ENCODE measurements at regions not wholly inside any gene's neighbourhood (a gene's known extent, or its start where the extent isn't known, plus 50 kb on each side); places are given as distances from the start of the nearest gene placed in this dataset.

GRCh38 chr9:21690561-21690960 is 111.9 kb upstream of the MTAP start:
- no peaks in the 10 kb centered on the region for H3K36me3 ChIP-seq (replicated peaks; ENCODE audit: insufficient read depth, low read length)
- no peaks in the 10 kb centered on the region for H4K20me1 ChIP-seq (ENCODE audit: insufficient read depth, low read length)
- H3K9ac ChIP-seq (ENCODE audit: low read length), result no peak overlapping the region
- H3K27me3 ChIP-seq (replicated peaks; ENCODE audit: insufficient read depth, low read length), result no peaks in the 10 kb centered on the region
- no peaks in the 10 kb centered on the region for H3K4me1 ChIP-seq (ENCODE audit: low read length)
- no peak overlapping the region for H2AFZ ChIP-seq (ENCODE audit: low read length)
- TF ChIP-seq EZH2 (optimal IDR thresholded peaks at IDR 0.05; ENCODE audit: low read depth, low read length) (no peak), EZH2phosphoT487 (IDR thresholded peaks at IDR 0.05; ENCODE audit: low read length) (no peak), CTCF (IDR thresholded peaks at IDR 0.05; ENCODE audit: low read length) (no peak)
- no peak for DNase-seq
- no peak overlapping the region for H3K4me3 ChIP-seq (ENCODE audit: low read length)
- H3K79me2 ChIP-seq (ENCODE audit: low read length), result no peaks in the 10 kb centered on the region
- no peaks in the 10 kb centered on the region for H3K9me2 ChIP-seq (replicated peaks; ENCODE audit: insufficient read depth, low read length)
- no peak overlapping the region for H3K4me2 ChIP-seq (ENCODE audit: low read depth, low read length)
- no peaks in the 10 kb centered on the region for H3K9me3 ChIP-seq (replicated peaks; ENCODE audit: insufficient read depth, low read length)
- no peak overlapping the region for H3K27ac ChIP-seq (ENCODE audit: low read length)
- H3F3A ChIP-seq (ENCODE audit: insufficient read depth, low read length), result no peaks in the 10 kb centered on the region

- Histone ChIP-seq H3K79me2 (ENCODE audit: low read length) (no peaks in the 10 kb centered on the region), H3K36me3 (replicated peaks; ENCODE audit: insufficient read depth, low read length) (no peaks in the 10 kb centered on the region), H3K27ac (ENCODE audit: low read length) (no peak overlapping the region)
Observed at GRCh38 chr9:21692390-21692789, 110.0 kb upstream of the MTAP start.

GRCh38 chr9:21694424-21694823 is 108.0 kb upstream of the MTAP start:
- Histone ChIP-seq H4K20me1 (ENCODE audit: insufficient read depth, low read length) (no peaks in the 10 kb centered on the region), H3K27ac (ENCODE audit: low read length) (no peak overlapping the region), H3K9me3 (replicated peaks; ENCODE audit: insufficient read depth, low read length) (no peaks in the 10 kb centered on the region), H3K79me2 (ENCODE audit: low read length) (no peaks in the 10 kb centered on the region), H3K27me3 (replicated peaks; ENCODE audit: insufficient read depth, low read length) (no peaks in the 10 kb centered on the region), H3F3A (ENCODE audit: insufficient read depth, low read length) (no peaks in the 10 kb centered on the region), H3K4me1 (ENCODE audit: low read length) (no peaks in the 10 kb centered on the region), H3K9ac (ENCODE audit: low read length) (no peak overlapping the region), H3K4me2 (ENCODE audit: low read depth, low read length) (no peak overlapping the region), H3K36me3 (replicated peaks; ENCODE audit: insufficient read depth, low read length) (no peaks in the 10 kb centered on the region), H3K4me3 (ENCODE audit: low read length) (no peak overlapping the region), H3K9me2 (replicated peaks; ENCODE audit: insufficient read depth, low read length) (no peaks in the 10 kb centered on the region), H2AFZ (ENCODE audit: low read length) (no peak overlapping the region)
- TF ChIP-seq EZH2phosphoT487 (IDR thresholded peaks at IDR 0.05; ENCODE audit: low read length), result no peak
- TF ChIP-seq CTCF (IDR thresholded peaks at IDR 0.05; ENCODE audit: low read length), result no peak
- TF ChIP-seq EZH2 (optimal IDR thresholded peaks at IDR 0.05; ENCODE audit: low read depth, low read length), result no peak
- DNase-seq, result no peak

More at GRCh38 chr9:21692390-21692789, 110.0 kb upstream of the MTAP start:
- TF ChIP-seq CTCF (IDR thresholded peaks at IDR 0.05; ENCODE audit: low read length) (no peak), EZH2phosphoT487 (IDR thresholded peaks at IDR 0.05; ENCODE audit: low read length) (no peak), EZH2 (optimal IDR thresholded peaks at IDR 0.05; ENCODE audit: low read depth, low read length) (no peak)
- H3F3A ChIP-seq (ENCODE audit: insufficient read depth, low read length), result no peaks in the 10 kb centered on the region
- H3K9me2 ChIP-seq (replicated peaks; ENCODE audit: insufficient read depth, low read length), result no peaks in the 10 kb centered on the region
- H3K4me1 ChIP-seq (ENCODE audit: low read length), result no peaks in the 10 kb centered on the region
- H3K4me3 ChIP-seq (ENCODE audit: low read length), result no peak overlapping the region
- no peaks in the 10 kb centered on the region for H3K9me3 ChIP-seq (replicated peaks; ENCODE audit: insufficient read depth, low read length)
- no peaks in the 10 kb centered on the region for H3K27me3 ChIP-seq (replicated peaks; ENCODE audit: insufficient read depth, low read length)
- H3K4me2 ChIP-seq (ENCODE audit: low read depth, low read length), result no peak overlapping the region
- H4K20me1 ChIP-seq (ENCODE audit: insufficient read depth, low read length), result no peaks in the 10 kb centered on the region
- H2AFZ ChIP-seq (ENCODE audit: low read length), result no peak overlapping the region
- no peak for DNase-seq
- no peak overlapping the region for H3K9ac ChIP-seq (ENCODE audit: low read length)

Measured in MM.1S (cell line).